MM.1S (cell line): ENCODE measurements at regions not wholly inside any gene's neighbourhood (a gene's known extent, or its start where the extent isn't known, plus 50 kb on each side); places are given as distances from the start of the nearest gene placed in this dataset.

Experiments
- DNase-seq: peaks from one replicate; pipeline ENCODE4 v3.0.0-alpha.2; 2015
- H2AFZ ChIP-seq: fragments of 300-600 bp; sonication (generic); 2 replicates; pipeline ENCODE4 v1.6.0; 2016; ENCODE audit warnings: antibody characterized with exemption, low read length
- H3F3A ChIP-seq: fragments of 300-600 bp; sonication (generic); 2 replicates; pipeline ENCODE4 v1.6.1; 2016; ENCODE audit warnings: mild to moderate bottlenecking, antibody characterized with exemption, low read length, moderate library complexity, mixed read lengths; ENCODE audit not compliant: insufficient read depth
- H3K27ac ChIP-seq: fragments of 300-600 bp; sonication (generic); 2 replicates; pipeline ENCODE4 v1.5.1; 2016; ENCODE audit warnings: mild to moderate bottlenecking, low read length
- H3K27me3 ChIP-seq: fragments of 300-600 bp; sonication (generic); replicated peaks from 2 replicates; pipeline ENCODE4 v1.6.0; 2016; ENCODE audit warnings: low read length; ENCODE audit not compliant: insufficient read depth
- H3K36me3 ChIP-seq: fragments of 300-600 bp; sonication (generic); replicated peaks from 2 replicates; pipeline ENCODE4 v1.6.1; 2016; ENCODE audit warnings: mild to moderate bottlenecking, low read length, mixed read lengths; ENCODE audit not compliant: insufficient read depth
- H3K4me1 ChIP-seq: fragments of 300-600 bp; sonication (generic); 2 replicates; pipeline ENCODE4 v1.6.1; 2016; ENCODE audit warnings: low read length, mixed read lengths
- H3K4me2 ChIP-seq: fragments of 300-600 bp; sonication (generic); 2 replicates; pipeline ENCODE4 v1.6.0; 2016; ENCODE audit warnings: low read depth, low read length
- H3K4me3 ChIP-seq: fragments of 300-600 bp; sonication (generic); 2 replicates; pipeline ENCODE4 v1.5.1; 2016; ENCODE audit warnings: low read length, mixed read lengths
- H3K79me2 ChIP-seq: fragments of 300-600 bp; sonication (generic); 2 replicates; pipeline ENCODE4 v1.6.1; 2016; ENCODE audit warnings: mixed run types, low read length, mixed read lengths
- H3K9ac ChIP-seq: fragments of 300-600 bp; sonication (generic); 2 replicates; pipeline ENCODE4 v1.6.1; 2016; ENCODE audit warnings: low read length, mixed read lengths
- H3K9me2 ChIP-seq: fragments of 300-600 bp; sonication (generic); replicated peaks from 2 replicates; pipeline ENCODE4 v1.6.1; 2016; ENCODE audit warnings: mild to moderate bottlenecking, low read length, mixed read lengths; ENCODE audit not compliant: insufficient read depth
- H3K9me3 ChIP-seq: fragments of 300-600 bp; sonication (generic); replicated peaks from 2 replicates; pipeline ENCODE4 v1.6.1; 2016; ENCODE audit warnings: mild to moderate bottlenecking, low read length, mixed read lengths; ENCODE audit not compliant: insufficient read depth
- H4K20me1 ChIP-seq: fragments of 300-600 bp; sonication (generic); 2 replicates; pipeline ENCODE4 v1.6.1; 2016; ENCODE audit warnings: mild to moderate bottlenecking, low read length, moderate library complexity, mixed read lengths; ENCODE audit not compliant: insufficient read depth
- EZH2 ChIP-seq: fragments of 300-600 bp; sonication (generic); optimal IDR thresholded peaks from 2 replicates; pipeline ENCODE3; 2017; ENCODE audit warnings: low read depth, mild to moderate bottlenecking, antibody characterized with exemption, low read length, mixed read lengths
- EZH2phosphoT487 ChIP-seq: fragments of 300-600 bp; sonication (generic); IDR thresholded peaks from 2 replicates; pipeline ENCODE4 v1.6.1; 2018; ENCODE audit warnings: antibody characterized with exemption, low read length
- TF ChIP-seq, protein P1 (sequence below): fragments of 300-600 bp; sonication (generic); IDR thresholded peaks from 2 replicates; pipeline ENCODE4 v1.5.1; 2016; ENCODE audit warnings: antibody characterized with exemption, low read length, mixed read lengths

DNA sequence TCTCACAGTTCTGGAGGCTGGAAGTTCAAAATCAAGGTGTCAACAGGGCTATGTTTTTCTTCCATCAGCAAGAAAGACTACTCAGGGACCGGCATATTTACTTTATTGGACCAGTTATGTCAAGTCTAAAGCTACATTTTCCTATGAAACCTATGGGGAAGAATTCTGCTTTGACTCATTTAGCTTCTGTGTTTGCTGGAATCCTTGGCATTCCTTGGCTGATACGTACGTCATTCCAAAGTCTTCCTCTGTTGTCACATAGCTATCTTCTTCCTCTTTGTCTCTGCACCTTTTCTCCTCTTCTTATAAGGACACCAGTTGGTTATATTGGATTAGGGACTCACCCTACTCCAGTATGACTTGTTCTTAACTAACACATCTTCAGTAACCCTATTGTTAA lies 137.4 kb upstream of the FBXO11 start:
- Histone ChIP-seq H3K36me3 (no peaks in the 10 kb centered on the region), H3K4me1 (peaks cover 10% of the 10 kb centered on the region), H3K4me3 (no peak overlapping the region), H3K79me2 (no peaks in the 10 kb centered on the region), H3K27ac (no peak overlapping the region), H3F3A (no peaks in the 10 kb centered on the region), H2AFZ (no peak overlapping the region), H3K9me3 (no peaks in the 10 kb centered on the region), H3K9me2 (no peaks in the 10 kb centered on the region), H3K4me2 (no peak overlapping the region), H3K9ac (no peak overlapping the region), H4K20me1 (no peaks in the 10 kb centered on the region), H3K27me3 (no peaks in the 10 kb centered on the region)
- DNase-seq: no peak
- TF ChIP-seq, protein P1, sequence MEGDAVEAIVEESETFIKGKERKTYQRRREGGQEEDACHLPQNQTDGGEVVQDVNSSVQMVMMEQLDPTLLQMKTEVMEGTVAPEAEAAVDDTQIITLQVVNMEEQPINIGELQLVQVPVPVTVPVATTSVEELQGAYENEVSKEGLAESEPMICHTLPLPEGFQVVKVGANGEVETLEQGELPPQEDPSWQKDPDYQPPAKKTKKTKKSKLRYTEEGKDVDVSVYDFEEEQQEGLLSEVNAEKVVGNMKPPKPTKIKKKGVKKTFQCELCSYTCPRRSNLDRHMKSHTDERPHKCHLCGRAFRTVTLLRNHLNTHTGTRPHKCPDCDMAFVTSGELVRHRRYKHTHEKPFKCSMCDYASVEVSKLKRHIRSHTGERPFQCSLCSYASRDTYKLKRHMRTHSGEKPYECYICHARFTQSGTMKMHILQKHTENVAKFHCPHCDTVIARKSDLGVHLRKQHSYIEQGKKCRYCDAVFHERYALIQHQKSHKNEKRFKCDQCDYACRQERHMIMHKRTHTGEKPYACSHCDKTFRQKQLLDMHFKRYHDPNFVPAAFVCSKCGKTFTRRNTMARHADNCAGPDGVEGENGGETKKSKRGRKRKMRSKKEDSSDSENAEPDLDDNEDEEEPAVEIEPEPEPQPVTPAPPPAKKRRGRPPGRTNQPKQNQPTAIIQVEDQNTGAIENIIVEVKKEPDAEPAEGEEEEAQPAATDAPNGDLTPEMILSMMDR: no peak
- no peak for TF ChIP-seq EZH2
- TF ChIP-seq EZH2phosphoT487: no peak

- peak; percentile 10 for DNase-seq
- Histone ChIP-seq H3K4me3 (no peak overlapping the region), H3K79me2 (no peaks in the 10 kb centered on the region), H4K20me1 (no peaks in the 10 kb centered on the region), H3K36me3 (no peaks in the 10 kb centered on the region), H3K9me3 (no peaks in the 10 kb centered on the region), H3K27me3 (no peaks in the 10 kb centered on the region), H3F3A (no peaks in the 10 kb centered on the region), H3K9me2 (no peaks in the 10 kb centered on the region), H3K4me1 (peaks cover 10% of the 10 kb centered on the region), H3K9ac (no peak overlapping the region), H2AFZ (no peak overlapping the region), H3K4me2 (peak overlapping the region; percentile 25), H3K27ac (no peak overlapping the region)
- TF ChIP-seq, protein P1: no peak
- no peak for TF ChIP-seq EZH2
Observed at GRCh38 chr2:48045613-48046012, 139.3 kb upstream of the FBXO11 start.

- DNase-seq: no peak
- no peak overlapping the region for H3K4me3 ChIP-seq
- no peaks in the 10 kb centered on the region for H3K27me3 ChIP-seq
- no peaks in the 10 kb centered on the region for H3K36me3 ChIP-seq
- H3F3A ChIP-seq: no peaks in the 10 kb centered on the region
- no peak overlapping the region for H3K4me2 ChIP-seq
- no peak overlapping the region for H2AFZ ChIP-seq
- TF ChIP-seq EZH2 (no peak), EZH2phosphoT487 (no peak)
- TF ChIP-seq, protein P1: no peak
- H3K9ac ChIP-seq: no peak overlapping the region
- peaks cover 10% of the 10 kb centered on the region for H3K4me1 ChIP-seq
- H3K79me2 ChIP-seq: no peaks in the 10 kb centered on the region
- no peak overlapping the region for H3K27ac ChIP-seq
- no peaks in the 10 kb centered on the region for H3K9me3 ChIP-seq
- no peaks in the 10 kb centered on the region for H4K20me1 ChIP-seq
- no peaks in the 10 kb centered on the region for H3K9me2 ChIP-seq
Observed at GRCh38 chr2:48048476-48049171, 142.3 kb upstream of the FBXO11 start.
